HepG2 (cell line): ENCODE measurements at regions not wholly inside any gene's neighbourhood (a gene's known extent, or its start where the extent isn't known, plus 50 kb on each side); places are given as distances from the start of the nearest gene placed in this dataset.

ENCODE experiments used
- ATAC-seq: fragments of 200-7000 bp; cut with Tn5 transposase; 3 replicates; pipeline ENCODE4 v1.9.1; 2020; ENCODE audit warnings: mild to moderate bottlenecking, moderate library complexity
- BruUV-seq: library from RNA; stranded (reverse); fragments of 400-500 nt; replicated peaks from 2 replicates; lab custom pipeline; 2021; lab: Mats Ljungman, UMichigan
- CTCF ChIA-PET: fragments of 300-600 bp; formaldehyde crosslinking; extraction: SDS; loops from one replicate; lab custom pipeline; 2021; ENCODE audit warnings: low total read pairs, inconsistent platforms, low intra/inter-chr PET ratio; lab: Yijun Ruan, JAX
- POLR2A ChIA-PET: fragments of 350-600 bp; sonication (Branson Sonifier 250); formaldehyde crosslinking; loops from one replicate; lab custom pipeline; 2020; ENCODE audit warnings: antibody characterized with exemption, inconsistent platforms; lab: Yijun Ruan, JAX
- DNase-seq: peaks from one replicate; pipeline ENCODE4 v3.0.0-alpha.2; 2015; ENCODE audit warnings: low spot score
- FAIRE-seq: peaks from 3 replicates; lab custom pipeline; 2011; peaks lifted over from hg19 to GRCh38; lab: Jason Lieb, UNC
- H2AFZ ChIP-seq: one replicate; pipeline ENCODE4 v1.6.1; 2011; ENCODE audit warnings: low read length, inconsistent platforms
- H3K27ac ChIP-seq: fragments of 300-600 bp; 3 replicates; pipeline ENCODE4 v1.8.0; 2011; ENCODE audit warnings: mixed run types, mild to moderate bottlenecking, mixed read lengths, low read length, inconsistent platforms; ENCODE audit not compliant: insufficient read depth; ENCODE audit errors: extremely low read length
- H3K27me3 ChIP-seq, 2 experiments: fragments of 200-600 bp in 1 of 2; 2 replicates in 1 of 2; 3 replicates in 1 of 2; pipeline versions ENCODE4 v1.6.0 to v1.8.0; 2011; ENCODE audit warnings: low read length in 2 of 2, mild to moderate bottlenecking in 2 of 2, moderate library complexity in 2 of 2, inconsistent platforms in 1 of 2; ENCODE audit not compliant: insufficient read depth in 2 of 2, control insufficient read depth in 1 of 2
- H3K36me3 ChIP-seq, 2 experiments: fragments of 200-600 bp in 1 of 2; replicated peaks in 1 of 2; 2 replicates in 1 of 2; 3 replicates in 1 of 2; pipeline versions ENCODE4 v1.5.1 to v1.8.0; 2011; ENCODE audit warnings: low read length in 2 of 2, inconsistent platforms in 1 of 2; ENCODE audit not compliant: insufficient read depth in 2 of 2, control insufficient read depth in 1 of 2
- H3K4me1 ChIP-seq: 2 replicates; pipeline ENCODE4 v1.5.1; 2012; ENCODE audit warnings: low read length, inconsistent platforms; ENCODE audit not compliant: insufficient read depth
- H3K4me2 ChIP-seq: 2 replicates; pipeline ENCODE4 v1.6.0; 2011; ENCODE audit warnings: low read depth, low read length, inconsistent platforms
- H3K4me3 ChIP-seq, 3 experiments: fragments of 200-600 bp in 1 of 3; sonication (generic), shearing (Covaris generic) in 1 of 3; replicated peaks in 1 of 3; 2 replicates each; pipeline ENCODE4 v1.5.1; 2011 to 2016; ENCODE audit warnings: low read length in 3 of 3, inconsistent platforms in 2 of 3, low read depth in 2 of 3, mild to moderate bottlenecking in 2 of 3, control low read depth in 1 of 3, mixed read lengths in 1 of 3; ENCODE audit not compliant: insufficient read depth in 1 of 3
- H3K79me2 ChIP-seq: one replicate; pipeline ENCODE4 v1.6.1; 2011; ENCODE audit warnings: low read length, inconsistent platforms; ENCODE audit not compliant: insufficient read depth
- H3K9ac ChIP-seq: 2 replicates; pipeline ENCODE4 v1.6.0; 2011; ENCODE audit warnings: mild to moderate bottlenecking, low read depth, low read length, inconsistent platforms; ENCODE audit not compliant: insufficient read depth
- H3K9me3 ChIP-seq: 2 replicates; pipeline ENCODE4 v1.5.1; 2012; ENCODE audit warnings: mild to moderate bottlenecking, low read length
- H4K20me1 ChIP-seq: 2 replicates; pipeline ENCODE4 v1.6.0; 2011; ENCODE audit warnings: inconsistent platforms, mild to moderate bottlenecking, low read length, moderate library complexity; ENCODE audit not compliant: insufficient read depth
- AGO1 ChIP-seq: fragments of 200-400 bp; formaldehyde crosslinking; IDR thresholded peaks from 2 replicates; pipeline ENCODE4 v1.6.1; 2017; ENCODE audit warnings: mild to moderate bottlenecking, low read depth, low read length, moderate library complexity; ENCODE audit not compliant: poor library complexity, severe bottlenecking
- BORCS8-MEF2B ChIP-seq: sonication (generic); formaldehyde crosslinking; IDR thresholded peaks from 2 replicates; pipeline ENCODE4 v1.8.0; 2022; ENCODE audit warnings: mild to moderate bottlenecking, missing genetic modification reagents
- CREM ChIP-seq, 2 experiments: sonication (generic) in 1 of 2; formaldehyde crosslinking in 1 of 2; IDR thresholded peaks; 2 replicates each; pipeline versions ENCODE4 v1.4.0 to v1.6.1; 2016 to 2020; ENCODE audit warnings: antibody characterized with exemption in 1 of 2, mild to moderate bottlenecking in 1 of 2, missing genetic modification reagents in 1 of 2
- GTF3A ChIP-seq: sonication (generic); formaldehyde crosslinking; conservative IDR thresholded peaks from 2 replicates; pipeline ENCODE4 v1.4.0; 2020; ENCODE audit warnings: mild to moderate bottlenecking, missing genetic modification reagents
- HCFC1 ChIP-seq: fragments of 150-350 bp; IDR thresholded peaks from 2 replicates; pipeline ENCODE4 v1.6.1; 2014; ENCODE audit warnings: low read depth, low read length
- KLF9 ChIP-seq: IDR thresholded peaks from 2 replicates; pipeline ENCODE4 v1.6.1; 2016; ENCODE audit warnings: low read depth
- PAX8 ChIP-seq: sonication (generic); formaldehyde crosslinking; IDR thresholded peaks from 2 replicates; pipeline ENCODE4 v1.8.0; 2022; ENCODE audit warnings: mild to moderate bottlenecking, missing genetic modification reagents, borderline replicate concordance
- SCMH1 ChIP-seq: sonication (generic); formaldehyde crosslinking; IDR thresholded peaks from 2 replicates; pipeline ENCODE4 v1.9.0; 2021; ENCODE audit warnings: missing genetic modification reagents, mild to moderate bottlenecking, borderline replicate concordance
- SP1 ChIP-seq, 2 experiments: fragments of 450-650 bp in 1 of 2; sonication (generic) in 1 of 2; formaldehyde crosslinking in 1 of 2; IDR thresholded peaks; 2 replicates each; pipeline versions ENCODE4 v1.4.0 to v1.6.1; 2016 to 2020; ENCODE audit warnings: missing genetic modification reagents in 1 of 2
- TAF1 ChIP-seq: sonication (generic); formaldehyde crosslinking; IDR thresholded peaks from 2 replicates; pipeline ENCODE4 v1.4.0; 2020; ENCODE audit warnings: missing genetic modification reagents
- ZNF232 ChIP-seq: sonication (generic); formaldehyde crosslinking; IDR thresholded peaks from 2 replicates; pipeline ENCODE4 v1.4.0; 2020; ENCODE audit warnings: missing genetic modification reagents, borderline replicate concordance
- ZNF34 ChIP-seq: sonication (generic); formaldehyde crosslinking; IDR thresholded peaks from 2 replicates; pipeline ENCODE4 v1.4.0; 2020; ENCODE audit warnings: mild to moderate bottlenecking, missing genetic modification reagents, borderline replicate concordance
- ZNF468 ChIP-seq: sonication (generic); formaldehyde crosslinking; IDR thresholded peaks from 2 replicates; pipeline ENCODE4 v1.8.0; 2022; ENCODE audit warnings: mild to moderate bottlenecking, moderate library complexity, missing genetic modification reagents
- WGBS: methylation state at CpG from one replicate; pipeline ENCODE4 v1.1.6; 2017; ENCODE audit warnings: low lambda C conversion rate; 5-methylcytosine and 5-hydroxymethylcytosine counted together
- in situ Hi-C: cut with HindIII; loops from 2 replicates; pipeline ENCODE4 v1.10.0; 2017; ENCODE audit warnings: low pct_unique_long_range_greater_than_20kb; ENCODE audit not compliant: extremely low pct_ligation_motif_present
- intact Hi-C: fragments of 100-400 bp; cut with micrococcal nuclease; formaldehyde crosslinking; loops from one replicate; pipeline ENCODE4 v1.10.0; 2022; ENCODE audit not compliant: unreplicated experiment
- TF ChIP-seq, protein P1 (sequence below): sonication (generic); formaldehyde crosslinking; IDR thresholded peaks from 2 replicates; pipeline ENCODE4 v1.4.0; 2020; ENCODE audit warnings: missing genetic modification reagents
- TF ChIP-seq, protein P2 (sequence below): sonication (generic); formaldehyde crosslinking; IDR thresholded peaks from 2 replicates; pipeline ENCODE4 v1.8.1; 2023; ENCODE audit warnings: mild to moderate bottlenecking, missing genetic modification reagents
- TF ChIP-seq, protein P3 (sequence below): sonication (generic); formaldehyde crosslinking; IDR thresholded peaks from 2 replicates; pipeline ENCODE4 v1.4.0; 2020; ENCODE audit warnings: missing genetic modification reagents

DNA sequence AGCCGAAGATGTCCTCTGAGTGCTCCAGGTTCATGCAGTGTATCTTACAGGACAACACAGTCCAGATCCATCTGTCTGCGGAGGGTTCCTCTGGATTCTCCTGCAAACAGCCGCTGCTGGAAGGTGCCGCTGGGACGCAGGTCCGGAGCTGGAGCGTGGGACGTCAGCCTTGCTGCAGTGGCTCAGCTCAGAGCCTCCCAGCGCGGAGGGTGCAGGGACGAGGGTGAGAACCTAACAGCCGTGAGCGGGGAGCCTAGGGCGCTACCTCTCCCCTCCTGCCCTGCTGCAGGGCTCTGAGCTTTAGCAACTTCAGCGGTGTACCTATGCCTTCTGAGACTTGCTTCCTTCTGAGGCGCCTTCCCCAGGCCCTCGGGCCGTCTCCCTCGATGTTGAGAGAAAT is 137.6 kb upstream of the TMEM72 start:
- H3K79me2 ChIP-seq: no peaks in the 10 kb centered on the region
- no peak for TF ChIP-seq TAF1 (CRISPR knock-in tag)
- TF ChIP-seq, protein P1, sequence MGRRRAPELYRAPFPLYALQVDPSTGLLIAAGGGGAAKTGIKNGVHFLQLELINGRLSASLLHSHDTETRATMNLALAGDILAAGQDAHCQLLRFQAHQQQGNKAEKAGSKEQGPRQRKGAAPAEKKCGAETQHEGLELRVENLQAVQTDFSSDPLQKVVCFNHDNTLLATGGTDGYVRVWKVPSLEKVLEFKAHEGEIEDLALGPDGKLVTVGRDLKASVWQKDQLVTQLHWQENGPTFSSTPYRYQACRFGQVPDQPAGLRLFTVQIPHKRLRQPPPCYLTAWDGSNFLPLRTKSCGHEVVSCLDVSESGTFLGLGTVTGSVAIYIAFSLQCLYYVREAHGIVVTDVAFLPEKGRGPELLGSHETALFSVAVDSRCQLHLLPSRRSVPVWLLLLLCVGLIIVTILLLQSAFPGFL: no peak
- TF ChIP-seq, protein P2, sequence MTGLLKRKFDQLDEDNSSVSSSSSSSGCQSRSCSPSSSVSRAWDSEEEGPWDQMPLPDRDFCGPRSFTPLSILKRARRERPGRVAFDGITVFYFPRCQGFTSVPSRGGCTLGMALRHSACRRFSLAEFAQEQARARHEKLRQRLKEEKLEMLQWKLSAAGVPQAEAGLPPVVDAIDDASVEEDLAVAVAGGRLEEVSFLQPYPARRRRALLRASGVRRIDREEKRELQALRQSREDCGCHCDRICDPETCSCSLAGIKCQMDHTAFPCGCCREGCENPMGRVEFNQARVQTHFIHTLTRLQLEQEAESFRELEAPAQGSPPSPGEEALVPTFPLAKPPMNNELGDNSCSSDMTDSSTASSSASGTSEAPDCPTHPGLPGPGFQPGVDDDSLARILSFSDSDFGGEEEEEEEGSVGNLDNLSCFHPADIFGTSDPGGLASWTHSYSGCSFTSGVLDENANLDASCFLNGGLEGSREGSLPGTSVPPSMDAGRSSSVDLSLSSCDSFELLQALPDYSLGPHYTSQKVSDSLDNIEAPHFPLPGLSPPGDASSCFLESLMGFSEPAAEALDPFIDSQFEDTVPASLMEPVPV (CRISPR knock-in tag): no peak
- TF ChIP-seq ZNF468 (CRISPR knock-in tag): no peak
- no peak for TF ChIP-seq AGO1
- TF ChIP-seq KLF9 (CRISPR knock-in tag): no peak
- no peak for TF ChIP-seq ZNF34 (CRISPR knock-in tag)
- no peak for TF ChIP-seq HCFC1
- TF ChIP-seq, protein P3, sequence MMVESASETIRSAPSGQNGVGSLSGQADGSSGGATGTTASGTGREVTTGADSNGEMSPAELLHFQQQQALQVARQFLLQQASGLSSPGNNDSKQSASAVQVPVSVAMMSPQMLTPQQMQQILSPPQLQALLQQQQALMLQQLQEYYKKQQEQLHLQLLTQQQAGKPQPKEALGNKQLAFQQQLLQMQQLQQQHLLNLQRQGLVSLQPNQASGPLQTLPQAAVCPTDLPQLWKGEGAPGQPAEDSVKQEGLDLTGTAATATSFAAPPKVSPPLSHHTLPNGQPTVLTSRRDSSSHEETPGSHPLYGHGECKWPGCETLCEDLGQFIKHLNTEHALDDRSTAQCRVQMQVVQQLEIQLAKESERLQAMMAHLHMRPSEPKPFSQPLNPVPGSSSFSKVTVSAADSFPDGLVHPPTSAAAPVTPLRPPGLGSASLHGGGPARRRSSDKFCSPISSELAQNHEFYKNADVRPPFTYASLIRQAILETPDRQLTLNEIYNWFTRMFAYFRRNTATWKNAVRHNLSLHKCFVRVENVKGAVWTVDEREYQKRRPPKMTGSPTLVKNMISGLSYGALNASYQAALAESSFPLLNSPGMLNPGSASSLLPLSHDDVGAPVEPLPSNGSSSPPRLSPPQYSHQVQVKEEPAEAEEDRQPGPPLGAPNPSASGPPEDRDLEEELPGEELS (CRISPR knock-in tag): no peak
- no peak for TF ChIP-seq SP1 (IDR thresholded peaks at IDR 0.05)
- TF ChIP-seq SP1 (CRISPR knock-in tag; IDR thresholded peaks at IDR 0.05): no peak
- no peak for TF ChIP-seq PAX8 (CRISPR knock-in tag)
- TF ChIP-seq BORCS8-MEF2B (CRISPR knock-in tag): no peak
- TF ChIP-seq ZNF232 (CRISPR knock-in tag): no peak
- no peak for TF ChIP-seq SCMH1 (CRISPR knock-in tag)
- TF ChIP-seq GTF3A (CRISPR knock-in tag): no peak
- TF ChIP-seq CREM (IDR thresholded peaks at IDR 0.05): no peak
- no peak for TF ChIP-seq CREM (CRISPR knock-in tag; IDR thresholded peaks at IDR 0.05)
- TF ChIP-seq, all 625 proteins: peak for 0
- H3K36me3 ChIP-seq: no peaks in the 10 kb centered on the region
- 32% methylated on average over 10 of the region's 19 CpGs for WGBS
- CTCF ChIA-PET: no interaction called here
- no TSS peak for BruUV-seq
- H3K4me1 ChIP-seq: no peaks in the 10 kb centered on the region
- no peak overlapping the region for H3K27ac ChIP-seq
- ATAC-seq (no peak), DNase-seq (no peak), FAIRE-seq (no peak)
- no peak overlapping the region for H3K4me3 ChIP-seq
- intact Hi-C loops (no loop called here), in situ Hi-C loops (no loop called here)
- H4K20me1 ChIP-seq: no peaks in the 10 kb centered on the region
- no peak overlapping the region for H2AFZ ChIP-seq
- no peak overlapping the region for H3K4me2 ChIP-seq
- no peak overlapping the region for H3K9ac ChIP-seq
- POLR2A ChIA-PET: no interaction called here
- no peaks in the 10 kb centered on the region for H3K9me3 ChIP-seq
- H3K27me3 ChIP-seq: 0 out of 5 replicates have a peak, but pooled peaks cover 0 to 1% of the 10 kb centered on the region in 2 experiments
